ENCODE measurements at regions not wholly inside any gene's neighbourhood (a gene's known extent, or its start where the extent isn't known, plus 50 kb on each side); places are given as distances from the start of the nearest gene placed in this dataset.

- TF ChIP-seq CTCF (IDR thresholded peaks at IDR 0.05) = no peak
- TF ChIP-seq POLR2AphosphoS5 (IDR thresholded peaks at IDR 0.05) = no peak
- no peak for TF ChIP-seq POLR2A (IDR thresholded peaks at IDR 0.05)
Measured at GRCh38 chr16:86082418-86083030, 183.6 kb downstream of the IRF8 start.

Data from sigmoid colon (tissue), 4 donors.